NCI-H2196 (cell line): ENCODE measurements at regions not wholly inside any gene's neighbourhood (a gene's known extent, or its start where the extent isn't known, plus 50 kb on each side); places are given as distances from the start of the nearest gene placed in this dataset.
"Not testable (repeated sequence)": the region's sequence is repeated elsewhere in the genome, so short reads cannot be mapped to it uniquely, and the experiment has no call there.

Source experiments
- DNase-seq: peaks from one replicate; lab custom pipeline; 2025; ENCODE audit not compliant: unreplicated experiment; lab: John Stamatoyannopoulos, UW

- no peak for DNase-seq
Observed at GRCh38 chr11:25612806-25613205, 719.1 kb upstream of the ANO3 start.

DNA sequence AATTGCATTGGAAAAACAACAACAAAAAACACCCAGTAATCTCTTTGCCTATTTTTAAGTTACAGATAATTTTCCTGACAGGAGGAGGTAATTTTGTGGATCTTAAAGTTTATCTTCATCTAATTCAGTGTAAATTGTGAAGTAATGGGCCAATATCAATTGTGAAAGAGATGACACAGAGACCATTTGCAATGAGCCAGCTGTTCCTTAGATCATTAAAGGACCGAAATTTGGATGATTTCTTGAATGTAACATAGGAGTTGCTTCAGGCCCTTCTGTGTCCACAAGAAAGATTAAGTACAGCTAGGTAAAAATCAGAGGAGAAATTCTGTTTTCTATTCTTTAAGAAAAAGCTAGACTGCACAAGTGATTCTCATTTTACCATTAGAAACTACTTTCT, 718.5 kb upstream of the ANO3 start:
- no peak for DNase-seq

GRCh38 chr11:25613865-25614264, 718.1 kb upstream of the ANO3 start:
- no peak for DNase-seq

DNA sequence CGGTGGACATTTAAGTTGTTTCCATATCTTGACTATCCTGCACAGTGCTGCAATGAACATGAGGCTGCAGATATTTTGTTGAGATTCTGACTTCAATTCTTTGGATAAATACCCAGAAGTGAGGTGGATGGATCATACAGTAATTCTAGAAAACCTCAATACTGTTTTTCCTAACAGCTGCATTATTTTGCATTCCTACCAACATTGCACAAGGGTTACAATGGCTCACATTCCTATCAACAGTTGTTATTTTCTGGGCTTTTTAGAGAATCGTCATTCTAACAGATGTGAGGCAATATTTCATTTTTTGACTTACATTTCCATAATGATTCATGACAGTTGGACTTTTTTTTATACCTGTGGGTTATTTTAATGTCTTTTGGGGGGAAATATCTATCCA, 716.9 kb upstream of the ANO3 start:
- no peak for DNase-seq

- no peak for DNase-seq
Observed at GRCh38 chr11:25615841-25616240, 716.1 kb upstream of the ANO3 start.

DNA sequence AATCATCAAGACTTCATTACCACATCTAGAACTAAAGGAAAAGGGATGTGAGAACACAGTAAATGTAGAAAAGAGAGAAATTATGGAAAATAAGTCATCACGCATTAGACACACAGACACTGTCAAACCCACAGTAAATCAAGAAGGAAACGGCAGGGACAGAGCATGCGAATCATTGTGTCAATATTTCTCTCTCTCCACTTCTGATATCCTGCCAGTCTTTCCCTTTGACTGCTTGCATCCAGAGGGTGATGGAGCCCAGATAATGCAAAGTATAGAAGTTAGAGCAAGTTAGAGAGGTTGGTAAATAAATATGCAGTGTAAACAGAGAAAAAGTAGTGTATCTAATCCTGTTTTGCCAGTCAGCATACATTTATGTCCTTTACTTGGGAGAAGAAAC, 706.8 kb upstream of the ANO3 start:
- no peak for DNase-seq

- DNase-seq = no peak
Observed at GRCh38 chr11:25628030-25628429, 703.9 kb upstream of the ANO3 start.

GRCh38 chr11:25633230-25633629, 698.7 kb upstream of the ANO3 start:
- no peak for DNase-seq

DNA sequence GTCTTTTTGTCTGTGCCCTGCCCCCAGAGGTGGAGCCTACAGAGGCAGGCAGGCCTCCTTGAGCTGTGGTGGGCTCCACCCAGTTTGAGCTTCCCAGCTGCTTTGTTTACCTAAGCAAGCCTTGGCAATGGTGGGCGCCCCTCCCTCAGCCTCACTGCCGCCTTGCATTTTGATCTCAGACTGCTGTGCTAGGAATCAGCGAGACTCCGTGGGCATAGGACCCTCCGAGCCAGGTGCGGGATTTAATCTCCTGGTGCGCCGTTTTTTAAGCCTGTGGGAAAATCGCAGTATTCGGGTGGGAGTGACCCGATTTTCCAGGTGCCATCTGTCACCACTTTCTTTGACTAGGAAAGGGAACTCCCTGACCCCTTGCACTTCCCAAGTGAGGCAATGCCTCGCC, 682.7 kb upstream of the ANO3 start:
- DNase-seq = not testable (repeated sequence)

DNA sequence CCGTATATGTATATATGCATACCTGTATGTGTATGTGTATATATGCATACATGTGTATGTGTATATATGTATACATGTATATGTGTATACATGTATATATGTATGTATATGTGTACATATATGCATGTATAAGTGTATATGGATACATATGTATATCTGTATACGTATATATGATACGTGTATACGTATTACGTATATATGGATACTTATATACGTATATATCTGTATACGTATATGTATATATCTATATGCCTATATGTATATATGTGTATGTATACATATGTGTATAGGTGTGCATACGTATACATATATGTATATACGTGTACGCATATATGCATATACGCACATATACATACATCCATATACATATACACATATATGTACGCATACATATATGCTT, 681.6 kb upstream of the ANO3 start:
- DNase-seq = no peak

- DNase-seq = no peak
Observed at GRCh38 chr11:25655636-25656035, 676.3 kb upstream of the ANO3 start.

DNA sequence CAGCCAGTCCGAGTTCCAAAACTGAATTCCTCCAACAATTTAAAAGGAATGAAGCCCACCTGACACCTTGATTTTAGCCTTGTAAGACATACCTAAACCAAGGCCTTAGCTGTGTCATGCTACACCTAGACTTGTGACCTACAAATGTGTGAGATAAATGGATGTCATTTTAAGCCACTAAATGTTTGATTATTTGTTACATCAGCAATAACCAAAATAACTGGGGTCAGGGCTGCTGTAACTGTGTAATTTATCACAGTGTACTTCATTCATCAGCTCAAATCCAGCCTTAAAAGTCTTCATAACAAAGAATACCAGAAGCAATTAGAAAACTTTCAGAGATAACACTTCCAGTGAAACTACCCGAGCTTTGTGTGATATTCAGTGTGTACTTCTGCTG, 673.0 kb upstream of the ANO3 start:
- DNase-seq = no peak

DNA sequence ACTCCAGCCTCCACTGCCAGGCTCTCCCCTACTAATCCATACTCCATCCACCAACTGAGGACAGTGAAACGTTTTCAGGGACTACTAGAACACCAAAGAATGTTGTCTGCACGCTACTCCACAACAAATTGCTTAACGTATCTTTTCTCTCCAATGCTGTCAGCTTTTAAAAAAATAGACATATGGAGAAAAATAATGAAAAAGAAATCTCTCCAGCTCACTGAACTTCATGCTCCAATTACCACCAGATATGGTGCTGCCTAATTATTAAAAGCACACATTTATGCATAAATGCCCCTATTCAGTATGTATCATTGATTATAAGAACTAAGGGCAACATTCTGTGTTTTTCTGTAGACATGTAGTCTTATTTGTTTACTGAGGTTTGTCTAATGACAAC, 672.2 kb upstream of the ANO3 start:
- no peak for DNase-seq

DNA sequence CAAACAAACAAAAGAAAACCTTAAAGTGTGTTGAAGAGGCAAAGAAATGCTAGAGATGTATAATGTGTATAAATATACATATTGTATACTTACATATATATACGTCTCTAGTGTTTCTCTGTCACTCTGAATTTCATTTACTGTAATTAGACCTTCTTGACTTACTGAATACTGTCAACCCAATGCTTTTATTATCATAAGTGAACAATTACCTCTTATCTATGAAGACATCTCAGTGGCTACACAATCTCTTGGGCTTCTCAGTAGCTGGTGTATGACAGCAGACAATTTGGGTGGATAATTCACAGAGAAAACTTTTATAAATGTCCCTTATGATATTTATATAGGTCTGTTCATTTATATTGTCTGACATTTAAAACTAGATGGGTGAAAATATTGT, 664.1 kb upstream of the ANO3 start:
- no peak for DNase-seq

GRCh38 chr11:25691959-25692358, 640.0 kb upstream of the ANO3 start:
- no peak for DNase-seq

GRCh38 chr11:25702417-25702816, 629.5 kb upstream of the ANO3 start:
- DNase-seq = no peak

DNA sequence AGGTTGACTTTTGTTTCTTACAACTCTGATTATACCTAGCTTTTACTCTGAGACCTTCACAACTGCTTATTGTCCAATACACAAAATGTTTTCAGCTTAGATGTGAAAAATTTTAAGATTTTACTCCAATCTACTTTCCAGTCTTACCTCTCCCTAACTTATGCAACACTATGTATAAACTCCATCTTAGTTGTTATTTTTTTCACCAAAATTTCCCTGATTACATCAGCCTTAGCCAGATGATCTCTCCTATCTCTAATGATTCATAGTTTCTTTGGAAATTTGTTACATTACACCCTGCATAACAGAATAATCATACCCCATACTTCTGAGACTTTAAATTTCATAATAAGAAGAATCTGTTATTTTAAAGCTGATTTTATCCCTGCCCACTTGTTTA, 621.0 kb upstream of the ANO3 start:
- no peak for DNase-seq

GRCh38 chr11:25727944-25728343, 604.0 kb upstream of the ANO3 start:
- DNase-seq = no peak

- DNase-seq = no peak
Observed at GRCh38 chr11:25730230-25730629, 601.7 kb upstream of the ANO3 start.

DNA sequence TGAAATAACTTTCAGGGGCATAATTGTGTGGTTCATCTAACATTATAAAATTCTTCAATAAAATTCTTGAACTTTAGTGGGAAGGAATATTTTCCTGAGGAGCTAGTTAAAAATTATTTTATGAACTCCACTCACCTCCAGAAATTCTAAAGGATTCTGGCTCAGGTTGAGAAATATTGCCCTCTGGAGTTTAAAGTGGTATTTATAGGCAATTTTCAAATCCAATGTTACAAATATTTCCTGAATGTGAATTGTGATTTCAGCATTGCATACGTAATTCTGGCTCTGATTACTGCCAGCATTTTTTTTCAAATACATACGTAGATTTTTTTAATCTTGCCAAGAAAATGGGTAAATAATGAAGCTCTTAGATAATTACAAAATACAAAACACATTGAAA, 598.2 kb upstream of the ANO3 start:
- no peak for DNase-seq

- no peak for DNase-seq
Observed at GRCh38 chr11:25734591-25735211, 597.2 kb upstream of the ANO3 start.

DNA sequence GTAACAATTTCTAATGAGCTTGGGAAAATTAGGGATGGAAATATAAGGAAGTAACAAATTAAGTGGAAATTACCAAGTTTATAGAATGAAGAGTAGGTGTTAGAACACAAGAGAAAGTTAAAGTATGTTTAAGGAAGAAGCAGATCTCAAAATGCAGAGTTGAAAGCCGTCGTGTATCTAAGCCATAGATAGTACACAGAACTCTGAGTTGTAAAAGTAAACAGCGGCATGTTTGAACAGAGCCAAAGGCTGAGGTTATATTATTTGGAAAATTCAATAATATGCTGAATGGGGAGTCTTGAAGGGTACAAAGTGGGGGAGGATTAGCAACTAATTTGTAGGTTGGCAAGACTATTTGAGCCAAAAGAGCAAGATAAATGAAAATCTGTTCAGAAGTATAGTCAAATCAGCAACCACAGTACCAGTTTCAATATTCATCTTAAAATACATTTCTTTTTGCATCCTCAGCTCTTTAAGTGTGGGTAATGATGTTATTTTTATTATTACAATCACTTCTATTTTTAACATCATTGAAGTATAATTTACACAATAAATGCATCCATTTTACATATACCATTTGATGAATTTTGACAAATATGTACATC, 594.8 kb upstream of the ANO3 start:
- DNase-seq = no peak

DNA sequence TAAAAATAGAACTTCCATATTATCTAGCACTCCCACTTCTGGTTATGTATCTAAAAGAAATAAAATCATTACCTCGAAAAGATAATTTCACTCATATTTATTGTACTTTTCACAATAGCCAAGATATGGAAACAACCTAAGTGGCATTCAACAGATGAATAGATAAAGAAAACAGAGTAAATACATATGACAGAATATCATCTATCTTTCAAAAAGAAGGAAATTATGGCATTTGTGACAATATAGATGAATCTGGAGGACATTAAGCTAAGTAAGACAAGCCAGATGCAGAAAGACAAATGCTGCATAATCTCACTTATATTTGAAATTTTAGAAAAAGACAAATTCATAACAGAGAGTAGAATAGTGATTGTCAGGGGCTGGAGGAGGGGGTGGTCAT, 590.0 kb upstream of the ANO3 start:
- no peak for DNase-seq
